ENCODE measurements at regions not wholly inside any gene's neighbourhood (a gene's known extent, or its start where the extent isn't known, plus 50 kb on each side); places are given as distances from the start of the nearest gene placed in this dataset.

GRCh38 chr9:88833946-88834345 lies 157.3 kb upstream of the S1PR3 start:
- no peak for TF ChIP-seq CTCF (IDR thresholded peaks at IDR 0.05)
- TF ChIP-seq EP300 (IDR thresholded peaks at IDR 0.05; ENCODE audit: low read depth): no peak
- no peak for TF ChIP-seq POLR2A (IDR thresholded peaks at IDR 0.05)
- no peak for TF ChIP-seq POLR2AphosphoS5 (IDR thresholded peaks at IDR 0.05)

Measured in transverse colon (tissue), 4 donors.